ENCODE measurements at regions not wholly inside any gene's neighbourhood (a gene's known extent, or its start where the extent isn't known, plus 50 kb on each side); places are given as distances from the start of the nearest gene placed in this dataset.

- DNase-seq, result peak; percentile 14 to 26
Measured at GRCh38 chr3:148330542-148330941, 367.2 kb upstream of the AGTR1 start.

GRCh38 chr3:148331081-148331846, 366.4 kb upstream of the AGTR1 start:
- no peak for DNase-seq

- DNase-seq, result peak in 1 of 2 experiments; percentile 9
Measured at GRCh38 chr3:148332509-148332908, 365.2 kb upstream of the AGTR1 start.

GRCh38 chr3:148333091-148333490, 364.6 kb upstream of the AGTR1 start:
- no peak for DNase-seq

DNA sequence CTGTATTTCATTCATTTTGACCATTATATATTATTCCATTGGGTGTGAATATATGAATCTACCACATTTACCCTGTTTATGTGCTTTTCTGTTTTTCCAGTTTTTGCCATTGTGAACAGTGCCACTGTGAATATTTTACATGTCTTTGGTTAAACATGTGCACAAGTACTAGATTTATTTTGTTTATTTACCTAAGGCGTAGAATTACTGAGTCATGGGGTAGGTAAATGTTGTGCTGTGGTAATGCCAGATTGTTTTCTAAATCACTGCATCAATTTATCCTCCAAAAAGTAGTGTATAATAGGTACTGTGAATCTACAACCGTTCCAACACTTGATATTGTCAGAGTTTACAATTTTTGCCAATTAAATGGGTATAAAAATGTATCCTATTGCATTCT, 362.1 kb upstream of the AGTR1 start:
- no peak for DNase-seq

GRCh38 chr3:148343416-148343815, 354.3 kb upstream of the AGTR1 start:
- DNase-seq, result no peak

- no peak for DNase-seq
Measured at GRCh38 chr3:148344521-148344920, 353.2 kb upstream of the AGTR1 start.

DNA sequence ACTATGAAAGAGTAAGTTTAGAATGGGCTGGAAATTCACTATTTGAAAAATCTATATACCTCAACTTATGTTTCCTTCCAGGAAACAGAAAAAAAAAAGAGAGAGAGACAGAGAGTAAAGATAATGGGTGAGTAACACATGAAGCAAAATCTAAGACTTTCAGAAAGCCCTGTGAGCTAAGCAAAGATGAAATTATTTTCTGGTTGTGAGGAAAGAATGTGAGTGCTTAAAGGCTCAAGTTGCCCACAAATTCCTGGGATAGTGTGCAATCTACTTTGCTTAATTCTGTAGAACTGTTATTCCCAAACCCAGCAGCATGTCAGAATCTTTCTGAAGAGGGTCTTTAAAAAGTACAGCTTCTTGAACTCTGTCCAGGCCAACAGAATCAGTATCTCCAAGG, 337.7 kb upstream of the AGTR1 start:
- no peak for DNase-seq

- no peak for DNase-seq
Measured at GRCh38 chr3:148366743-148367410, 330.8 kb upstream of the AGTR1 start.

- no peak for DNase-seq
Measured at GRCh38 chr3:148367756-148368155, 329.9 kb upstream of the AGTR1 start.

DNA sequence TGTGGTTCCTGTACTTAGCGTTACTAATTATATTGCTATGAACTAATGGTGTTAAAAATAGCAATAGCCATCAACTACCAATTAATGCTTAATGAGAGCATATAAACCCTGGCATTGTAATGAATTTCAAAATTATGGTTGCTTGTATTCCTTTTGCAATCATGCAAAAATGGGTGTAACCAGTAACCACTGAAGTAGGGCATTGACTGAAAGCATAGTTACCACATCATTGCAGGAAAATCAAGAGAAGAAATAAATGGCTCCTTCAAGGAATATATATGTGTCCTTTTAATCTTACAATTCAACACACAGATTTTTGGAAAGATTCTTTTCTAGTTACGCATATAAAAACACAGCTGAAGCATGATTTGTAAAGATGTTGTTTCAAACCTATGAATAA, 328.3 kb upstream of the AGTR1 start:
- DNase-seq, result no peak

DNA sequence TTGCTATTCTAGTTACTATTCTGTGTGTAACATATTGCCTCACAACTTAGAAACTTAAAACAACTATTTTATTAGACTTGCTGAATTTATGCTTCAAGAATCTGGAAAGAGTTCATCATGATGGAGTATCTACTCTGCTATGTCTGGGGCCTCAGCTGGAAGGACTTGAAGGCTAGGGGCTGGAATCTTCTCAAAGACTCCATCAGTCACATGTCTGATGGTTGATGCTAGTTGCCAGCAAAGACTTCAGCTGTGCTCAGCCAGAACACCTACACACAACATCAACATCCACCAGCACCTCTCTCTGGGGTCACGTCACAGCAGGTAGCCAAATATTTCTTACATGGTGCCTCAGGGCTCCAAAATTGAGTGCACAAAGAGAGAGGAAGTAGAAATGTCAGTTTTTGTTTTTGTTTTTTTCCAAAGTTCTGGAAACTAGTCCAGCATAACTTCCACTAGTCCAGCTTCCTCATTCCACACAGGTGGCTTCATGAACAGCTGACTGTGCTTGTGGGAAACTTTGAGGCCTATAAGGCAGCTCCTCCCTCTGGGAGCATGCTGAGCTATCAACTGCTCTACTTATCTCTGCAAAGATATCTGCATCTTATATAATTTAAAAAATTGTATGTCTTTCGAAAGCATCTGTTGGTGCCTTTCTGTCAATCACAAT, 325.4 kb upstream of the AGTR1 start:
- DNase-seq, result no peak

- no peak for DNase-seq
Measured at GRCh38 chr3:148373961-148374360, 323.7 kb upstream of the AGTR1 start.

- DNase-seq, result peak; percentile 23 to 24
Measured at GRCh38 chr3:148379763-148380382, 317.8 kb upstream of the AGTR1 start.

DNA sequence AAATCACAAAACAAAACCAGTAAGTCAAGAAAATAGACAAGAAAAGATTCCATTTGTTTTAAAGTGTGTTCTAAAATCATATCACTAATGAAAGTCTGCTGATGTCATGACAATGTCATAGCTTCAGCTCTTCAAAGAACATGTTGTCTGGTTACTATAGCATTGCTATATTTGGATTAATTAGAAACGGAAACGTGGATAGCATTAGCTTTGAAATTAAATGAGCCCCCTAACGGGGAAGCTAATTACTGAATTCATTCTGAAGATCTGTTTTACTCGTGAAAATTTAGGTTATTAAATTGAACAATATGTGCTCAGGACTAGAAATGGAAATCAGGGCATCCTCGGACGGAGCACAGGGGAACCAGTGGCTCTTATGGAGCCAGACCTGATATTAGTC, 316.7 kb upstream of the AGTR1 start:
- no peak for DNase-seq

DNA sequence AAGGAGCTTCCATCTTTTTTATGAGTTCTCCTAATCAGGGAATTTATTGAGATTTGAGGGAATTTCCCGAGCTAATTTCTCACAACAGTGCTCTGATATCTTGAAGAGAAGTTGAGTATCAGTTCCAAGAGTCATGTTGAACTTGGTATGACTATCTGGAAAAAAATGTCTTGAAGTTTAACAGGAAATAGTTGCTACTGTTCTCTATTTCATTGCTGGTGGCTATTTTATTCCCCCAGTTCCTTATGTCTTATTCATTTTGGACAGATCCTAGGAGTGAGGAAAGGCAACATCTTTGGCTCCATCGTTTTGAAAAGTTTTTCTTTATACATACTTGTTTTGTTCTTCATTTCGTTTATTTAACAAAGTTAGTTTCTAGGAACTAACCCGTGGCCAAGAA, 307.8 kb upstream of the AGTR1 start:
- no peak for DNase-seq

DNA sequence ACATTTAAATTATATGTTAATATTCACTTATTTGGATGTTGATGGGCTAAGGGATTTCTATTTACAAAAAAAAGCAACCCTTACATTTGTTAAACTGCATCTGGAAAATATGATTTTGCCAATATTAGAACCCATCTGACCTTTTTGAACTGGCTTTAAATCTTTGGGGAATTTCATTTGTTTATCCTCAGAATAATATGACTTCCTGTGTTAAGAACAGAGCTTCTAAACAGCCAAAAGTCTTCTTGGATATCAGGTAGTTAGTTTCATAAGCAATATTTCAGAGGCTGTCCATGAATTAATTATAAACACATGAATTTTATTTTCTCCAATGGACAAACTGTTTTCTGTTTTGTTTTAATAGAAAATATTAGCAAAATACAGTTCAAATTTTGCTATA, 301.9 kb upstream of the AGTR1 start:
- DNase-seq, result no peak

GRCh38 chr3:148400754-148401153, 296.9 kb upstream of the AGTR1 start:
- DNase-seq, result no peak

DNA sequence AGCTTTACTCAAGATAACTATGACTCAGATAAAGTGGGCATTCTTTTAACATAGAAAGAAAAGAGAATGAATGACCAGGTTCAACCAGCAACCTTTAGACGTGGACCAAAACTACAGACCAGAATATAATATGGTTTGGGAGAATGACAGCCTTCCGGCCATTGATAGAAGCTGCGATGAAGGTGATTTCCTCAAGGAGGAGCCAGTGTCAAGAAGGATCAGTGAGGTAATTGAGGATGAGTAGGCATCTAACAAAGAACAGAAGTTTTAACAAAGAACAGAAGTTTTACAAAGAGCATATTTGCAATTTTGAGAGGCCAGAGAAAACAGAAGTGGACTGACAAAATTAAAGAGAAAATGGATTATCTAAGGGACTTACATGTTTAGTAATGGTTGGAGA, 289.0 kb upstream of the AGTR1 start:
- DNase-seq, result no peak

GRCh38 chr3:148420242-148420641, 277.5 kb upstream of the AGTR1 start:
- no peak for DNase-seq

GRCh38 chr3:148428862-148429605, 268.7 kb upstream of the AGTR1 start:
- no peak for DNase-seq

DNA sequence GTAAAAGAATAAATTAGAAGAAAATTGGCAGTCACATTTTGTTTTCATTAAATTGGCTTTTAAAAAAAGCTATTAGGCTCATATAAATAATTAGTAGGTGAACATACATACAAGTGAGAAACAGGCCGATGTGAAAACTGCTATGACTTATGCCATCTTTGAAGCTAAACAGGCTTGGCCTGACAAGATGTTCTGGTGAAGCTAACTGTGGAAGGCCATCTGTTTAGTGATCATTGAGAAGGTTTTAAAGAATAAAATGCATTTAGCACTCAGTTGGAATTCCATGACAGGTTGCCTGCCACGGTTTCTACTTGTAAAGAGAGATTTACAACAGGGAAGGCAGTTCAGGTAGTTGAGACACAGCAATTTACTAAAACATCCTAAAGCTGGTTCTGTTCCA, 264.0 kb upstream of the AGTR1 start:
- no peak for DNase-seq

- DNase-seq, result no peak
Measured at GRCh38 chr3:148435534-148435933, 262.2 kb upstream of the AGTR1 start.
